Retinal pigment epithelial cell (primary cell): ENCODE measurements at regions not wholly inside any gene's neighbourhood (a gene's known extent, or its start where the extent isn't known, plus 50 kb on each side); places are given as distances from the start of the nearest gene placed in this dataset.

Experiments
- DNase-seq: peaks from one replicate; pipeline ENCODE4 v3.0.0-alpha.2; 2010; ENCODE audit warnings: low read depth
- H3K4me3 ChIP-seq: 2 replicates; pipeline ENCODE4 v1.5.1; 2011; ENCODE audit warnings: mild to moderate bottlenecking, low read length, control low read depth, moderate library complexity
- CTCF ChIP-seq: conservative IDR thresholded peaks from 2 replicates; pipeline ENCODE4 v1.5.1; 2011; ENCODE audit warnings: low read depth, low read length, control low read depth, inconsistent platforms

GRCh38 chr2:75356865-75357264, 157.5 kb upstream of the TACR1 start:
- H3K4me3 ChIP-seq, result no peak overlapping the region
- no peak for DNase-seq
- TF ChIP-seq CTCF, result no peak

- no peak overlapping the region for H3K4me3 ChIP-seq
- no peak for DNase-seq
- TF ChIP-seq CTCF, result no peak
Measured at GRCh38 chr2:75353131-75353530, 153.8 kb upstream of the TACR1 start.

- no peak for DNase-seq
- TF ChIP-seq CTCF, result no peak
Measured at GRCh38 chr2:75348307-75348706, 149.0 kb upstream of the TACR1 start.

GRCh38 chr2:75344146-75344545, 144.8 kb upstream of the TACR1 start:
- TF ChIP-seq CTCF, result no peak
- DNase-seq, result no peak
- no peak overlapping the region for H3K4me3 ChIP-seq

More at GRCh38 chr2:75348307-75348706, 149.0 kb upstream of the TACR1 start:
- no peak overlapping the region for H3K4me3 ChIP-seq

- no peak overlapping the region for H3K4me3 ChIP-seq
- no peak for DNase-seq
- no peak for TF ChIP-seq CTCF
Measured at GRCh38 chr2:75342504-75343175, 143.3 kb upstream of the TACR1 start.

GRCh38 chr2:75340560-75340959, 141.2 kb upstream of the TACR1 start:
- no peak for DNase-seq
- no peak for TF ChIP-seq CTCF
- H3K4me3 ChIP-seq, result no peak overlapping the region

GRCh38 chr2:75338461-75338860, 139.1 kb upstream of the TACR1 start:
- H3K4me3 ChIP-seq, result no peak overlapping the region
- DNase-seq, result no peak
- TF ChIP-seq CTCF, result no peak
